Hepatocyte (in vitro differentiated cells): ENCODE measurements at regions not wholly inside any gene's neighbourhood (a gene's known extent, or its start where the extent isn't known, plus 50 kb on each side); places are given as distances from the start of the nearest gene placed in this dataset.

Experiments used
- EZH2 ChIP-seq: fragments of 200-600 bp; sonication (generic); IDR thresholded peaks from 2 replicates; pipeline ENCODE4 v1.6.1; 2016; ENCODE audit warnings: antibody characterized with exemption, mild to moderate bottlenecking, borderline replicate concordance
- TF ChIP-seq, protein P1 (sequence below): fragments of 200-600 bp; sonication (generic); IDR thresholded peaks from 2 replicates; pipeline ENCODE4 v1.5.1; 2016; ENCODE audit warnings: antibody characterized with exemption, mild to moderate bottlenecking; ENCODE audit not compliant: poor library complexity

DNA sequence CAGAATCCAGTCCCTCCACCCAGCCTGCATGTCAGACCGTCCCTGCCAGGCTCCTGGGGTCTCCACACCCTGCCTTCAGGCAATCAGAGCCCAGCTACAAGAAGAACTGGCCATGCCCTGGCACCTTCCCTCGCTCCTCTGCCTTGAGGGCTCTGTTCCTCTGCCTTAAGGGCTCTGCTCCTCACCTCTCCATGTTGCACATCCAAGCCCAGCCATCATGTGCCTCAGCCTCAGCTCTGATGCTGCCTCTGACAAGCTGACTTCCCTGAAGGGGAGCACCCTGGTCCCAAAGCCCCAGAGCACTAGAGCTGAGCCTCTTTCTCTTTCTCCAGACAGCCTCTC lies 50.3 kb upstream of the ANTXRL start:
- TF ChIP-seq, protein P1, sequence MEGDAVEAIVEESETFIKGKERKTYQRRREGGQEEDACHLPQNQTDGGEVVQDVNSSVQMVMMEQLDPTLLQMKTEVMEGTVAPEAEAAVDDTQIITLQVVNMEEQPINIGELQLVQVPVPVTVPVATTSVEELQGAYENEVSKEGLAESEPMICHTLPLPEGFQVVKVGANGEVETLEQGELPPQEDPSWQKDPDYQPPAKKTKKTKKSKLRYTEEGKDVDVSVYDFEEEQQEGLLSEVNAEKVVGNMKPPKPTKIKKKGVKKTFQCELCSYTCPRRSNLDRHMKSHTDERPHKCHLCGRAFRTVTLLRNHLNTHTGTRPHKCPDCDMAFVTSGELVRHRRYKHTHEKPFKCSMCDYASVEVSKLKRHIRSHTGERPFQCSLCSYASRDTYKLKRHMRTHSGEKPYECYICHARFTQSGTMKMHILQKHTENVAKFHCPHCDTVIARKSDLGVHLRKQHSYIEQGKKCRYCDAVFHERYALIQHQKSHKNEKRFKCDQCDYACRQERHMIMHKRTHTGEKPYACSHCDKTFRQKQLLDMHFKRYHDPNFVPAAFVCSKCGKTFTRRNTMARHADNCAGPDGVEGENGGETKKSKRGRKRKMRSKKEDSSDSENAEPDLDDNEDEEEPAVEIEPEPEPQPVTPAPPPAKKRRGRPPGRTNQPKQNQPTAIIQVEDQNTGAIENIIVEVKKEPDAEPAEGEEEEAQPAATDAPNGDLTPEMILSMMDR = no peak
- TF ChIP-seq EZH2 = no peak
